NCI-H2227 (cell line): ENCODE measurements at regions not wholly inside any gene's neighbourhood (a gene's known extent, or its start where the extent isn't known, plus 50 kb on each side); places are given as distances from the start of the nearest gene placed in this dataset.
"Not testable (repeated sequence)": the region's sequence is repeated elsewhere in the genome, so short reads cannot be mapped to it uniquely, and the experiment has no call there.

Experiments used
- DNase-seq: peaks from one replicate; lab custom pipeline; 2025; ENCODE audit not compliant: unreplicated experiment; lab: John Stamatoyannopoulos, UW

- DNase-seq = no peak
Observed at GRCh38 chr3:145326666-145327065, 834.3 kb downstream of the PLOD2 start.

- DNase-seq = peak; percentile 71
Observed at GRCh38 chr3:145333427-145333826, 827.6 kb downstream of the PLOD2 start.

GRCh38 chr3:145333931-145334330 is 827.1 kb downstream of the PLOD2 start:
- peak; percentile 87 for DNase-seq

- no peak for DNase-seq
Observed at GRCh38 chr3:145355206-145355605, 805.8 kb downstream of the PLOD2 start.

- no peak for DNase-seq
Observed at GRCh38 chr3:145357453-145357852, 803.5 kb downstream of the PLOD2 start.

GRCh38 chr3:145359040-145359439 is 801.9 kb downstream of the PLOD2 start:
- DNase-seq = no peak

GRCh38 chr3:145368748-145369147 is 792.2 kb downstream of the PLOD2 start:
- DNase-seq = no peak

- DNase-seq = no peak
Observed at GRCh38 chr3:145370870-145371269, 790.1 kb downstream of the PLOD2 start.

GRCh38 chr3:145377301-145377700 is 783.7 kb downstream of the PLOD2 start:
- no peak for DNase-seq

GRCh38 chr3:145383416-145383815 is 777.6 kb downstream of the PLOD2 start:
- DNase-seq = no peak

- DNase-seq = no peak
Observed at GRCh38 chr3:145384307-145384706, 776.7 kb downstream of the PLOD2 start.

- DNase-seq = no peak
Observed at GRCh38 chr3:145387211-145387610, 773.8 kb downstream of the PLOD2 start.

- DNase-seq = no peak
Observed at GRCh38 chr3:145395421-145395820, 765.6 kb downstream of the PLOD2 start.

GRCh38 chr3:145411605-145412004 is 749.4 kb downstream of the PLOD2 start:
- no peak for DNase-seq

- DNase-seq = no peak
Observed at GRCh38 chr3:145417678-145418077, 743.3 kb downstream of the PLOD2 start.

GRCh38 chr3:145422556-145422955 is 738.4 kb downstream of the PLOD2 start:
- DNase-seq = no peak

GRCh38 chr3:145427355-145427754 is 733.6 kb downstream of the PLOD2 start:
- no peak for DNase-seq

- no peak for DNase-seq
Observed at GRCh38 chr3:145429546-145429945, 731.4 kb downstream of the PLOD2 start.

- no peak for DNase-seq
Observed at GRCh38 chr3:145448436-145448835, 712.5 kb downstream of the PLOD2 start.

- no peak for DNase-seq
Observed at GRCh38 chr3:145450018-145450682, 710.8 kb downstream of the PLOD2 start.

GRCh38 chr3:145457825-145458552 is 703.0 kb downstream of the PLOD2 start:
- DNase-seq = no peak

GRCh38 chr3:145459681-145460080 is 701.3 kb downstream of the PLOD2 start:
- not testable (repeated sequence) for DNase-seq

- DNase-seq = no peak
Observed at GRCh38 chr3:145471976-145472375, 689.0 kb downstream of the PLOD2 start.
